Hematopoietic multipotent progenitor cell treated with erythropoietin and hydrocortisone succinate and interleukin-3 and kit ligand, for 8 days (in vitro differentiated cells): ENCODE measurements at regions not wholly inside any gene's neighbourhood (a gene's known extent, or its start where the extent isn't known, plus 50 kb on each side); places are given as distances from the start of the nearest gene placed in this dataset.
"Not testable (repeated sequence)": the region's sequence is repeated elsewhere in the genome, so short reads cannot be mapped to it uniquely, and the experiment has no call there.

Source experiments
- DNase-seq: peaks from one replicate; pipeline ENCODE4 v3.0.0-alpha.2; 2015

DNA sequence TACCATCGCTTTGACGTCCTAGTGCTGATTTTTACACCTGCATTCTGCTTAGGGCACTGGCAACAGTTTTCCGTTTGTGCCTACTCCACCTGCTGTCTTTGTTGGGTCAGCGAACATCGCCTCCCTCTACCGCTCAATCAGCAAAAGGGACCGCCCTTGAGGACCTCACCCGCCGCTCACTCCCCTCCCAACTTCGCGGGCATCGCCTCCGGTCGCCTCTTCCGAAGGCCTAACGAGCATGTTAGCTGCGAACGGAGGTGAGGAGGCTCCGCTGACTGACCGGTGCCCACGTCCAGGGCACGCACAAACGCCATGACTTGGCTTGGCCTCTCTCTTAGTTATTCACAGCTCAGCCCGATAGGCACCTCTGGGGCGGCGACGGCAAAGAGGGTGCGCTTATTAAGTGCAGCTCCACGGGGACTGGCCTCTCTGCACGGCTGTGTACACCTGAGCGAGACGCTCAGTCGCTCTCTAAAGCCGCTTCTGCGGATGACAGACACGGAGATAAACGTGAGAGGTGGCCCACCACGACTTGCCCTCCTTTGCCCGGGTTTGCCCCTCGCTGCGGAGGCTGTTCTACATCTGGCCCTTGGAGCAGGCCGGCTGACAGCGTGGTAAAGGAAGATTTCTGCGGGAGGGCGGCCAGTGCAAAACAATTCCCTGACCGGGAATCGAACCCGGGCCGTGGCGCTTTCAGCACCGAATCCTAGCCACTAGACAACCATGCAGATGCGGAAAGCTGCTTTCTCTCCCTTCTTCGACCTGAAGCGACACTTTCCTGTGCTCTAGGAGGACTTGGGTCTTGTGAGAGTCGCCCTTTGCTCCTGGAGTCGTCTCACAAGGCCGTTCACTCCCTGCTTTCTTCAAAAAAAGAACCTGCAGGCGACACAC is 81.6 kb upstream of the FCGR1A start:
- not testable (repeated sequence) for DNase-seq

DNA sequence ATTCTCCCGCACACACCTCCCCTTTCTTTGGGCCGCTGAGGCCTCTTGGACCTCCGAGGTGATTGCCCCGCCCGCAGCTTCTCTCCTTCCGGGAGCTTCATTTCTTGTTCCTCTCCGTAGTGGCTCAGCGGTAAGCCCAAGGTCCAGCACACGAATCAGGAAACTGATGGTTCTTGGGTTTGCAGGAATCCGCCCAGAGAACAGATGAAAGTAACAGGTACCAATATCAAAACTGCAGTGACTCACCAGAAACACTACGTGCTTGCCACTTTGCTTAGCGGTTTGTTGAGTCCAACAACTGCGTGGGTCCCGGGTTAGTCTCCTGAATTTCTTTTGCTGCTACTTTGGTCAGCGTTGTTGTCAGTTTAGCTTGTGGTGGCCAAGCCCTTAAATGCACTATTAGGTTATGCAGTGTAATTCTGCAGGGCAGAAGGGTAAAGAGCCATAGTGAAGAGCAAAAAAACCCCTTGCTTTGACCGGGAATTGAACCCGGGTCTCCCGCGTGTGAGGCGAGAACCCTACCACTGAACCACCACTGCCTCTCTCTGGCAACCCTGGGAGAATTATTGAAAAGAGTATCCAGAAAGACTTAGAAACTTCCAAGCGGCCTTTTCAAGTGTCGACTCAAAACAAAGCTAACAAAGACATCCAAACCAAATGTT is 74.2 kb upstream of the FCGR1A start:
- DNase-seq: peak; percentile 75

DNA sequence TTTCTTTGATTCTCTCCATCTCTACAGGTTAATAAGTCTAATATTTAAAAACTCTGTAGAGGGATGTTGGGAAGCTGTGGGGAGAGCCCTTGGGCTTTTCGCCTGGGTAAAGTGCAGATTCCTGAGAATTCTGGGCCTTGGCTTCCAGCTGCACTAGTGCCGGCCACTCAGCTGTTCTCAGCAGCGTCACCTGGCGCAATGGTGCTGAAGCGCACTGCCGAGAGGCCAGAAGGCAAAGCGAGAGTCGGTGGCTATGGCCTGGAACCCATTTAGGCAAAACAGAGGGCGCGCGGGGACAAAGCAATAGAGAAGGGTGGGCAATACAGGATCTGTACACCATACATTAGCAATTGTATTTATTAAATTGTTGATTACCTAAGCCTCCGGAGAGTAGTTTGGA is 70.8 kb upstream of the FCGR1A start:
- DNase-seq: not testable (repeated sequence)

DNA sequence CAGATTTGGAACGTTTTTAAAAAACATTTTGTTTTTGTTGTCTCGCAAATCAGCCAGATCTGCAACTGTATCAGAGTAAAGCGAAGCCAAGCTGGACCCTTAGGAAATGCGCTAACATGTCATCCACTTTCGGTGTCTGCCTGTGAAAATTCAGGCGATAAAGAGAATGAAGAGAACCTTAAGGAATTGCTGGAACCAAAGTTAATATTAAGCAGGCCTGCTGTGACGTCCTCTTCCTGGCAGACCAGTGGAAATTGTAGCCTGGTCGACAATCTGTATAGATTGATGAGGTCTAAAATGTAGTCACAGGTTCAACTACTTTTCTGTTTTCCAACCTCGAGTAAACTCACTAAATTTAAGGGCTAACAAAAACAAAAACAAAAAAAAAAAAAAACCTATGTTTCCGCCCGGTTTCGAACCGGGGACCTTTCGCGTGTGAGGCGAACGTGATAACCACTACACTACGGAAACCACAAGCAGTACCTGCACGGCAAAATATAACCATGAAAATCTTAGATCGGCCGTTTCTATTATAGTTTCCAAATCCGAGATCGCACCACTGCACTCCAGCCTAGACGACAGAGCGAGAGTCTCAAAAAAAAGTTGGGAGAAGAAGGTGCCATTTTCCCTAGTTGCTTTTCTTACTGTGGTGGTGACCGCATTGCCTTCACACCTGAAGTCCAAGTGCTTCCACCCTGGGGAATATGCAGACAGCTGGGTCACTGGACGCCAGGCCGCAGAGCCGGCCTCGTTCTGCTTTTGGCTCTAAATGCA is 70.2 kb upstream of the FCGR1A start:
- DNase-seq: peak; percentile 69

DNA sequence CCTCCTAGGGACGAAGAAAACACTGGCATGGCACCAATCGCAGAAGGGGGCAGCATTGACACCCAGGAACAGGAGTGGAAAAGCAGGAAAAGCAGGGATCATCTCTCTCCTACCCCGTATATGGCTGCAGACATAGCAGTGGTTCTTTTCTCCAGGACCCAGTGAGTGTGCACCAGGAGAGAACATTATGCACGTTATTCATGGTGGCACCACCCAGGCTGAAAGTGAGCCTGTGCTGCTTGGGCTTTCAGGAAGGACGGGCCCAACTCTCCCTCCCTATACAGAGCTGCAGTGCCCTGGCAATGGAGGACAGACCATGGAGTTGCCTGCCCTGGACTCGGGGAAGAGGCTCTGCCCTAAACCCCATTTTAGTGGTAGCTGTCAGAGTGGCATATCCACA is 69.0 kb upstream of the FCGR1A start:
- not testable (repeated sequence) for DNase-seq

DNA sequence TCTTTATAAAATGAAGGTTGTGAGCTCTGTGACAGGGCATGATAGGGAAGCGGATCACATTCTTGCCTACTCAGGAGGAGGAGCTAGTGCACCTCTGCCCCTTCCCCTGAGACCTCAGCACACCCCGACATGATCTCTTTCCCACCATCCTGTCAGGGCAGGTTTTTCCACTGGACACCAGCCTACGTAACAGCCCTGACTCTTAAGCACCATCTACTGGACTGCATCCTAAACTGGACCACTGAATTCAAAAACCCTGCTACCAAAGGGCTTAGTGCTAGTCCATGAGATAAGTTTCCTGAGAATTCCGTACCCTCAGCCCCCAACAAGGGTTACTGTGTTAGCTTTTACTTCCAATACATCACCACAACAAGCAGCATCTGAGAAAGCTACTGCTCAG is 68.5 kb upstream of the FCGR1A start:
- DNase-seq: not testable (repeated sequence)

DNA sequence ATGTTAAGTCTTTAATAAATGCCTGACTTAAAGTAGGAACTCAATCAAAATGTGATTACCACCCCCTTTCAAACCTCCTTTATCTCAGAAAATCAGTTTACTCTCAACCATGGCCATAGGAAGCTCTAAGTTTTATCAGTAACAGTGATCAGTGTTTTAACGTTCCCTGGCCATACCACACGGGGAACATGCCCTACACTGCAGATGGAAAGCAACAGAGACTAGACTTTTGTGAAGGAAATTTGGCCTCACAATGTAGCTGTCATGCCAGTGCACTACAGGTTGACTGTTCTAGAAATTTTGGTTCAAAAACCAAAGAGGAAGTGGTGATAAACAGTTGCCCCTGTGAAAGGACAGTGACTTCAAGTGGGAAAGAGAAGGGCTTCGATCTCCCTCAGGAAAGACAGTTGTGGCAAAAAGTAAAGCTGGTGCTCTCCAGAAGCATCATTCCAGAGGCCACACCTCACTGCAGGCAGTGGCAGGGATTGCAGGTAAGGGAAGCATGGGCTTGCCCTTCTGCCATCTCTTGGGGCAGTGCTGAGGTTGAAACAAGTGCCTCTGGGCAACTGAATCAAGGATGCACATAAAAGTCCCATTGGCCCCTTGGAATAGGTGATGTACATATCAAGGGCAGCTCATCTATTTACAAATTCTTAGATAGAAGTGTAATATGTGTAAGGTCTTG is 57.7 kb upstream of the FCGR1A start:
- DNase-seq: not testable (repeated sequence)

DNA sequence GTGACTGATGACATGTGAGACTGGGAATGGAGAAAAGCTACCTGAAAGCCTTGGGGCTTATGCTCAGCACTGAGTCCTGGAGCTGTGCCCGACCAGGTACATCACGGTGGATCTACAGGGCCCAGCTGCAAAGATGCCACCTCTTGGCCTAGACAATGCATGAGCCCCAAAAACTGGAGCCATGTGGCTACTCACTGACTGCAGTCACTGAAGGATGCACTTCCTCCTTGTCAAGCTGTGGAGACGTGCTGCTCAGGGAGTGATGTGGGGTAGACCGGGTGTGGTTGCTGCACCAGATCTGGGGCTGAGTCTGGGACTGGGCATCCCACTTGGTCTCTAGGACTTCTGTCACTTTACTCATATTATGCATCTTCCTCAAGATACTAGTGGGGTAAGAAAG is 55.8 kb upstream of the FCGR1A start:
- DNase-seq: peak; percentile 0

DNA sequence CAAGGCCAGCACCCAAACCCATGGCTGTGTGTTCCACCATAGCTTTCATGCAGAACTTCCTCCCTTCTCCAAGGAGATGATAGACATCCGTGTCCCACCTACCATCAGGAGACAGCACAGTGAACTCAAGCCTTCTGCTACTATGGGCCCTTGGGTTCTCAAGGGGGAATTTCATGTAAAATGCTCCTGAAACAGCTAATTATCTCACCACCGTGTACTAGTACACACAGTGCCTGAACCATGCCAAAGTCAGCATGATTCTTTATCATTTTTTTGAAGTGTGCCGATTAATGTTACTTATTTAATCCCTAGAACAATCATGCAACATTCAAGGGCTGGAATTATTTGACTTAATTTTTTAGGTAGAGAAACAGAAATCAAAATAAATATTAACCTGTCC is 53.9 kb upstream of the FCGR1A start:
- DNase-seq: not testable (repeated sequence)
